LNCaP clone FGC (cell line): ENCODE measurements at regions not wholly inside any gene's neighbourhood (a gene's known extent, or its start where the extent isn't known, plus 50 kb on each side); places are given as distances from the start of the nearest gene placed in this dataset.

Experiments used
- DNase-seq: peaks from one replicate; pipeline ENCODE4 v3.0.0-alpha.2; 2011; ENCODE audit warnings: low read depth
- H3K4me3 ChIP-seq: 2 replicates; pipeline ENCODE4 v1.5.1; 2011; ENCODE audit warnings: mild to moderate bottlenecking, low read depth, low read length, control low read depth
- CTCF ChIP-seq: IDR thresholded peaks from 2 replicates; pipeline ENCODE4 v1.5.1; 2012; ENCODE audit warnings: mild to moderate bottlenecking; ENCODE audit not compliant: control insufficient read depth, insufficient read depth; ENCODE audit errors: extremely low read depth

DNA sequence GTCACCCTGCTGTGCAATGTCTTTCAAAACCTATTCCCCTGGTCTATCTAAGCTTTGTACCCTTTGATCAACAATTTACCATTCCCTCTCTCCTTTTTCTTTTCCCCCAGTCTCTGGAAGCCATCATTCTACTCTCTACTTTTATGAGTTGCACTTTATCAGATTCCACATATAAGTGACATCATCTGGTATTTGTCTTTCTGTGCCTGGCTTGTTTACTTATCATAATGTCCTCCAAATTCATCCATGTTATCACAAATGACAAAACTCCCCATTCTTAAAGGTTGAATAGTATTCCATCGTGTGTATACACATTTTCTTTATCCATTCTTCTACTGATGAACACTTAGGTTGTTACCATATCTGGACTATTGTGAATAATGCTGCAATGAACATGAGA, 344.2 kb upstream of the CCNH start:
- DNase-seq: peak; percentile 54
- H3K4me3 ChIP-seq: no peak overlapping the region
- no peak for TF ChIP-seq CTCF

DNA sequence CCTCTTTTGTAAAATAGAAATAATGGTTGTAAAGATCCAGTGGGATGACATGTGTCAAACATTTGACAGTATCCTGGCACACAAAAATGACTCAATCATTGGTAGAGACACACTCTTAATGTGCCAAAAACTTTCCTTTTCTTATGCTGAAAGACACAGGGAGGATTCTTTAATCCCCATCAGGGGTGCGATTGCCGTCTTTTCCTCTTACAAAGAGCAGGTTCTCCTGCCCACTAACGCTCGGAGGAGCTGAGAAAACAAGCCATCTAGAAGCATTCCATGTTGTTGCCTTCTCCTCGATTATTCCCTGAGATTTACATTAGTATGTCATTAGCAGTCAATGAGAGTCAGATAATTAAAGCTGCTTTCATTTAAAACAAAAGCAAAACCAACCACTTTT, 342.6 kb upstream of the CCNH start:
- no peak for TF ChIP-seq CTCF
- DNase-seq: no peak
- H3K4me3 ChIP-seq: no peak overlapping the region

- TF ChIP-seq CTCF: no peak
- no peak for DNase-seq
- H3K4me3 ChIP-seq: no peak overlapping the region
Measured at GRCh38 chr5:87754009-87754757, 341.5 kb upstream of the CCNH start.

DNA sequence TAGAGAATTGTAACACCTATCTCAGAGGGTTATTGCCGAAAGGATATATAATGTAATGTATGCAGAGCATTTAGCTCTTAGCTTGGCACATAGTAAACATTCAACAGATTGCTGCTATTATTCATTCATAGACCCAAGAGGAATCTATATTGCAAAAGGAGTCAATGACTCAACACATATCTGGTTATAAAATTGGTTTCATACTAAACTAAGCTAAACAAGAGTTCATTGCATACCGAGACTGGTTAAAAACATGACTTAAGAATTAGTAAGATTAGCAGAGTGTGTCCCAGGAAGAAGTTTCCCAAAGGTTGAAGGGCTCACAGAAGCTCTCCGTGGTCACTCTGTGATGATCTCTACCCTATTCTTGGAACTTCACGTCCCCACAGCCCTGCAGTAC, 339.6 kb upstream of the CCNH start:
- DNase-seq: no peak
- no peak overlapping the region for H3K4me3 ChIP-seq
- TF ChIP-seq CTCF: no peak

GRCh38 chr5:87751824-87752223, 339.1 kb upstream of the CCNH start:
- TF ChIP-seq CTCF: no peak
- DNase-seq: no peak
- H3K4me3 ChIP-seq: no peak overlapping the region

DNA sequence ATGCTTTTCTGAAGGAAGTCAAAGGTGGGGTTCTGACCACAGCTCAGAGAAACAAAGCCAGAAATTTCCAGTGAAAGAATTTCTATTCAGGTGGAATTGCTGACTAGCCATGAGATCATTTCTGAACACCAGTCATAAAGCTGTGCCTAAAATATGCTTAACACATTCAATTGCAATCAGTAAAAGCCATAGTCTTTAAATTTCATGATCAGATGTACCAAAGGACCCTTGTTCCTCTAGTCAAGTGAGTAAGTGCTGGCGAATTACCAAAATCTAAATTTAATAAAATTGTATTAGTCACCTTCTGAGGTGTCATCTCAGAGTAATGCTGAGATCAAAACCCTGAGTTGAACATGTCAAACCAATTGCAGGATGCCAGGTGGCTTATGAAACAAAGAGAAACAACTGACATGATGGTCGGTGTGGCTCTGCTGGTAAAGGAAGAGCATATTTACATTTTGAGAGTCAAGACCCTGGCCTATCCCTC, 334.2 kb upstream of the CCNH start:
- no peak for TF ChIP-seq CTCF
- DNase-seq: no peak
- H3K4me3 ChIP-seq: no peak overlapping the region

DNA sequence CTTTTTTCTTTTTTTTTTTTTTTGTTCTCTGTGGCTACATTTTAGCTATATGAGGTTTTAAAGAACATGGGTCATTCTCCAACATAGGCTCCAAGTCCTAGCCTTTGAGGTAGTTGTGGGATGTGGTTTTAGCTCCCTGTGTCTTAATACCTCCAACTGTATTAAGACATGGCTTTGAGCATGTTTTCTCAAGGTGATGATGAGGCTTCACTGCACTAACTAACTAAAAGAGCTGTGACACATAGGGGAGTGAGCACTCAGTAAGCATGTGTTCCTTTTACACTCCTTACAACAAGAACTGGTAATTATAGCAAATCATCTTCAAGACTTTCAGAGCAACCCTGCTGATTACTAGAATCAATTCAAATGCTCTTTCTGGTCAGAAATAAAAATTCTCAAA, 333.6 kb upstream of the CCNH start:
- DNase-seq: no peak
- no peak for TF ChIP-seq CTCF
- no peak overlapping the region for H3K4me3 ChIP-seq
